Smooth muscle cell (in vitro differentiated cells): ENCODE measurements at regions not wholly inside any gene's neighbourhood (a gene's known extent, or its start where the extent isn't known, plus 50 kb on each side); places are given as distances from the start of the nearest gene placed in this dataset.

Experiments
- DNase-seq: peaks from one replicate; lab custom pipeline; 2025; ENCODE audit not compliant: unreplicated experiment; lab: John Stamatoyannopoulos, UW
- H2AFZ ChIP-seq: fragments of 200-600 bp; sonication (generic); 2 replicates; pipeline ENCODE4 v1.6.0; 2016; ENCODE audit warnings: antibody characterized with exemption, low read depth, mild to moderate bottlenecking
- H3F3A ChIP-seq: fragments of 200-600 bp; sonication (generic); 2 replicates; pipeline ENCODE4 v1.6.0; 2017; ENCODE audit warnings: antibody characterized with exemption, low read depth
- H3K27ac ChIP-seq: fragments of 200-600 bp; sonication (generic); 2 replicates; pipeline ENCODE4 v1.5.1; 2016; ENCODE audit warnings: low read depth, mild to moderate bottlenecking
- H3K27me3 ChIP-seq: fragments of 200-600 bp; sonication (generic); 2 replicates; pipeline ENCODE4 v1.6.1; 2016; ENCODE audit warnings: low read depth, mild to moderate bottlenecking
- H3K36me3 ChIP-seq: fragments of 200-600 bp; sonication (generic); 2 replicates; pipeline ENCODE4 v1.5.1; 2016; ENCODE audit warnings: low read depth
- H3K4me1 ChIP-seq: fragments of 200-600 bp; sonication (generic); 2 replicates; pipeline ENCODE4 v1.5.1; 2016; ENCODE audit warnings: low read depth
- H3K4me2 ChIP-seq: fragments of 200-600 bp; sonication (generic); 2 replicates; pipeline ENCODE4 v1.6.0; 2016; ENCODE audit warnings: mild to moderate bottlenecking
- H3K4me3 ChIP-seq: fragments of 200-600 bp; sonication (generic); 2 replicates; pipeline ENCODE4 v1.5.1; 2016; ENCODE audit warnings: mild to moderate bottlenecking
- H3K79me2 ChIP-seq: fragments of 200-600 bp; sonication (generic); 2 replicates; pipeline ENCODE4 v1.6.0; 2016; ENCODE audit warnings: low read depth, mild to moderate bottlenecking
- H3K9ac ChIP-seq: fragments of 200-600 bp; sonication (generic); 2 replicates; pipeline ENCODE4 v1.6.0; 2016; ENCODE audit warnings: low read depth
- H3K9me3 ChIP-seq: fragments of 200-600 bp; sonication (generic); replicated peaks from 2 replicates; pipeline ENCODE4 v1.5.1; 2016; ENCODE audit warnings: low read depth
- H4K20me1 ChIP-seq: fragments of 200-600 bp; sonication (generic); 2 replicates; pipeline ENCODE4 v1.6.0; 2016; ENCODE audit warnings: low read depth
- CTCF ChIP-seq: fragments of 200-600 bp; sonication (generic); IDR thresholded peaks from 2 replicates; pipeline ENCODE4 v1.5.1; 2017; ENCODE audit warnings: borderline replicate concordance, mild to moderate bottlenecking, antibody characterized with exemption; ENCODE audit not compliant: insufficient read depth, poor library complexity, severe bottlenecking
- WGBS: methylation state at CpG from one replicate; pipeline ENCODE4 v1.1.7; 2016; ENCODE audit warnings: low lambda C conversion rate; 5-methylcytosine and 5-hydroxymethylcytosine counted together

GRCh38 chr11:97409141-97409540 lies 1019.3 kb downstream of the JRKL start:
- no peak for TF ChIP-seq CTCF
- Histone ChIP-seq H2AFZ (no peak overlapping the region), H3K36me3 (no peaks in the 10 kb centered on the region), H3K4me3 (no peak overlapping the region), H3K27ac (no peak overlapping the region), H3K9me3 (no peaks in the 10 kb centered on the region), H3K4me2 (no peak overlapping the region), H3K9ac (no peak overlapping the region), H3K79me2 (no peaks in the 10 kb centered on the region), H4K20me1 (no peaks in the 10 kb centered on the region), H3K4me1 (no peaks in the 10 kb centered on the region), H3K27me3 (no peaks in the 10 kb centered on the region), H3F3A (no peaks in the 10 kb centered on the region)
- no peak for DNase-seq
- 95% methylated on average over 1 of the region's 1 CpG for WGBS

DNA sequence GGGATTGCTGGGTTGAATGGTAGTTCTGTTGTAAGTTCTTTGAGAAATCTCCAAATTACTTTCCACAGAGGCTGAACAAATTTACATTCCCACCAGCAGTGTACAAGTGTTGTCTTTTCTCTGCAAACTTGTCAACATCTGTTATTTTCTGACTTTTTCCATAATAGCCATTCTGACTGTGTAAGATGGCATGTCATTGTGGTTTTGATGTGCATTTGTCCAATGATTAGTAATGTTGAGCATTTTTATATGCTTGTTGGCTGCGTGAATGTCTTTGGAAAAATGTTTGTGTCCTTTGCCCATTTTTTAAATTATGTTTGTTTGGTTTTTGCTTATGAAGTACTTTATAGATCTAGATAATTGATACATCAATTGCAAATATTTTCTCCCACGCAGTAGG lies 1025.0 kb downstream of the JRKL start:
- H2AFZ ChIP-seq, result no peak overlapping the region
- DNase-seq, result no peak
- H3K9me3 ChIP-seq, result no peaks in the 10 kb centered on the region
- H3K4me3 ChIP-seq, result no peak overlapping the region
- H3K27ac ChIP-seq, result no peak overlapping the region
- TF ChIP-seq CTCF, result no peak
- H3K9ac ChIP-seq, result no peak overlapping the region
- H4K20me1 ChIP-seq, result no peaks in the 10 kb centered on the region
- no peaks in the 10 kb centered on the region for H3K27me3 ChIP-seq
- no peaks in the 10 kb centered on the region for H3K36me3 ChIP-seq
- no peaks in the 10 kb centered on the region for H3K79me2 ChIP-seq
- H3F3A ChIP-seq, result no peaks in the 10 kb centered on the region
- WGBS, result 74% methylated on average over 2 of the region's 2 CpGs
- no peak overlapping the region for H3K4me2 ChIP-seq
- H3K4me1 ChIP-seq, result no peaks in the 10 kb centered on the region

- no peaks in the 10 kb centered on the region for H3K9me3 ChIP-seq
- no peaks in the 10 kb centered on the region for H3K36me3 ChIP-seq
- no peak overlapping the region for H2AFZ ChIP-seq
- H3K27ac ChIP-seq, result no peak overlapping the region
- H4K20me1 ChIP-seq, result no peaks in the 10 kb centered on the region
- no peak overlapping the region for H3K4me2 ChIP-seq
- H3K79me2 ChIP-seq, result no peaks in the 10 kb centered on the region
- DNase-seq, result no peak
- no peaks in the 10 kb centered on the region for H3K27me3 ChIP-seq
- no peaks in the 10 kb centered on the region for H3K4me1 ChIP-seq
- H3K4me3 ChIP-seq, result no peak overlapping the region
- no peak overlapping the region for H3K9ac ChIP-seq
- H3F3A ChIP-seq, result no peaks in the 10 kb centered on the region
- no peak for TF ChIP-seq CTCF
Measured at GRCh38 chr11:97419729-97420128, 1029.9 kb downstream of the JRKL start.

DNA sequence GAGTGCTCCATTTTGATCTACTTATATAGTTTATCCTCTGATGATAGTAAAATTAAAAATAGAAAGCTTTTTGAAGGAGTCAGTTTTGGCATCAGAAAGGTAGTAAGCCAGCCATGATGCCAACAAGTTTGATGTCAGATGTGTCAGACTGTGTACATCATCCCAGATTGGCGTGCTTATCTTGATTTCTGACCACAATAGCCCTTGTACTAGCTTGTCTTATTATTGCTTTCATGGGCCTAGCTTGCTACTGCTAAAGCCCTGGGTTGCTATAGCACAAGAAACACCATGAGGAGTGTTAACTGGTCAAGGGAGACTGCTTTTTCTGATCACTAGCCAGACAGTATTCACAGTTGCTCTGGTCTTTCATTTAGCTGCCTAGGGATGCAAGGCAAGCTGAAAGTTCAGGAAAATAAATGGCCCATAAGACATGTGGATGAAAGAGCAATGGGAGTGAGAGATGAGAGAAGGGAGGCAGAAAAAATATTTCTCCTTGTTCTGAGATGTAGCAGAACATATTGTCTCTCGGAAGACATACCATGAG lies 1038.5 kb downstream of the JRKL start:
- no peak for DNase-seq
- Histone ChIP-seq H3K9ac (no peak overlapping the region), H3K79me2 (no peaks in the 10 kb centered on the region), H2AFZ (no peak overlapping the region), H4K20me1 (no peaks in the 10 kb centered on the region), H3K4me3 (no peak overlapping the region), H3K4me1 (peaks cover 7% of the 10 kb centered on the region), H3F3A (no peaks in the 10 kb centered on the region), H3K27me3 (no peaks in the 10 kb centered on the region), H3K4me2 (no peak overlapping the region), H3K9me3 (no peaks in the 10 kb centered on the region), H3K27ac (no peak overlapping the region), H3K36me3 (no peaks in the 10 kb centered on the region)
- no peak for TF ChIP-seq CTCF
- WGBS, result 71% methylated on average over 2 of the region's 2 CpGs
